Gastroesophageal sphincter (tissue), 3 donors: ENCODE measurements at regions not wholly inside any gene's neighbourhood (a gene's known extent, or its start where the extent isn't known, plus 50 kb on each side); places are given as distances from the start of the nearest gene placed in this dataset.

Experiments used
- CTCF ChIP-seq, 4 experiments: fragments of 200-600 bp in 2 of 4; fragments of 450-650 bp in 2 of 4; sonication (generic) in 1 of 4; IDR thresholded peaks; one replicate each; pipeline ENCODE4 v1.5.1; 2017 to 2019; ENCODE audit warnings: antibody characterized with exemption in 4 of 4, mild to moderate bottlenecking in 2 of 4, moderate library complexity in 2 of 4
- POLR2A ChIP-seq, 2 donors: fragments of 450-650 bp; IDR thresholded peaks; one replicate each; pipeline ENCODE4 v1.6.1; 2017; ENCODE audit warnings: antibody characterized with exemption in 2 of 2, mild to moderate bottlenecking in 2 of 2, moderate library complexity in 1 of 2

- TF ChIP-seq CTCF (IDR thresholded peaks at IDR 0.05) (peak in 1 of 4 experiments; percentile 27), POLR2A (IDR thresholded peaks at IDR 0.05) (no peak)
Observed at GRCh38 chr14:86654558-86655184, 1124.7 kb downstream of the FLRT2 start.
